IPS-15b (cell line): ENCODE measurements at regions not wholly inside any gene's neighbourhood (a gene's known extent, or its start where the extent isn't known, plus 50 kb on each side); places are given as distances from the start of the nearest gene placed in this dataset.

Experiments used
- H3K27me3 ChIP-seq: one replicate; pipeline ENCODE4 v1.6.1; 2013; ENCODE audit warnings: low read length; ENCODE audit not compliant: control insufficient read depth, insufficient read depth
- H3K36me3 ChIP-seq: one replicate; pipeline ENCODE4 v1.6.1; 2013; ENCODE audit warnings: low read length; ENCODE audit not compliant: control insufficient read depth, insufficient read depth
- H3K4me1 ChIP-seq: one replicate; pipeline ENCODE4 v1.6.1; 2013; ENCODE audit warnings: mild to moderate bottlenecking, low read length; ENCODE audit not compliant: control insufficient read depth, insufficient read depth
- H3K4me3 ChIP-seq: one replicate; pipeline ENCODE4 v1.5.1; 2013; ENCODE audit warnings: low read depth, low read length
- H3K9ac ChIP-seq: one replicate; pipeline ENCODE4 v1.6.1; 2013; ENCODE audit warnings: low read depth, mild to moderate bottlenecking, low read length
- H3K9me3 ChIP-seq: one replicate; pipeline ENCODE4 v1.6.1; 2013; ENCODE audit warnings: mild to moderate bottlenecking, low read length; ENCODE audit not compliant: control insufficient read depth, insufficient read depth

DNA sequence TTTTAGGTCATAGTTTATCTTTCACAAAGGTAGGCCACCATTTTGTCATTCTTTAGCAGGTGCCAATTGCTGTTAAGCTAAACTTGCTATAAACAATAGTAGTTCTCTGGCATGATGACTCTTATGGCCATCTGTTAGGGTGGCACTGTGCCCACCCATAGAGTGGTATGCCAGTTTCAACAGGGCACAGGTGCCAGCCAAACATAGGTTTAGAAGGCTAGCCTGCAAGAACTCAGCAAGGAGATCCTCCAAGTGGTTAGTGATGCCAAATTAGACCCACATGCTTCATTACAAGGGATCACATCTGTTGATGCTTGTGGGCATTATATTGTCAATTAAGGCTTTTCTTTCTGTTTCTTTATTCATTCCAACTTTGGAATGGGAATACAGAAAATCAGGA lies 204.5 kb downstream of the FMR1NB start:
- H3K4me1 ChIP-seq = no peaks in the 10 kb centered on the region
- no peaks in the 10 kb centered on the region for H3K9me3 ChIP-seq
- no peaks in the 10 kb centered on the region for H3K27me3 ChIP-seq
- no peaks in the 10 kb centered on the region for H3K36me3 ChIP-seq
- H3K4me3 ChIP-seq = no peak overlapping the region
- no peak overlapping the region for H3K9ac ChIP-seq

DNA sequence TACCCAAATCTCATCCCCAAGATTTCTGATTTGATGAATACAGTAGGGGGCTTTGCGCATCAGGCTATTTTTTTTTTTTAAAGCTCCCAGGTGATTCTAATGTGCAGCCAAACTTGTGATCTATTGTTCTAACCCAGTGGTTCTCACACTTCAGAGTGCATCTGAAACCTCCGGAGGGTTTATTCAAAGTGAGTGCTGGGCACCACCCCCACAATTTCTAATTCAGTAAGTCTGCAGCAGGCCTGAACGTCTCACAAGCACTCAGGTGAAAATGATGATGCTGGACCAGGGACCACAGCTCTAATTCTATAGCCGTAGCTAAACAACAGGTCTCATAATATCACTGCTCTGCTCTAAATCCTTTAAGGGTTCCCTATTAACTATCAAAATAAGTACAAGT lies 211.4 kb downstream of the FMR1NB start:
- no peaks in the 10 kb centered on the region for H3K36me3 ChIP-seq
- no peaks in the 10 kb centered on the region for H3K27me3 ChIP-seq
- H3K9me3 ChIP-seq = peaks cover 3% of the 10 kb centered on the region
- H3K4me1 ChIP-seq = no peaks in the 10 kb centered on the region
- H3K4me3 ChIP-seq = no peak overlapping the region
- no peak overlapping the region for H3K9ac ChIP-seq

DNA sequence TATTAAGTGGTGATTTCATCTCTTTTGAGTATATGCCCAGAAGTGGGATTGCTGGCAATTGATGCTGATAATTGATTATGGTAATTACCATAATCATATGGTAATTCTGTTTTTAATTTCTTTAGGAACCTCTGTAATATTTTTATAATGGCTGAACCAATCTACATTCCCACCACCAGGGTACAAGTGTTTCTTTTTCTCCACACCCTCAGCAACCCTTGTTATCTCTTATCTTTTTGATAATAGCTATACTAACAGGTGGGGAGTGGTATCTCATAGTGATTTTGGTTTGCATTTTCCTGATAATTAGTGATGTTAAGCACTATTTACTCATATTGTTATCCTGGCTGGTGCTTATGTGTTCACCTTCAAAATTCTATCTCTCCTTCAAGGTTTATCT lies 212.6 kb downstream of the FMR1NB start:
- H3K27me3 ChIP-seq = no peaks in the 10 kb centered on the region
- no peak overlapping the region for H3K9ac ChIP-seq
- no peak overlapping the region for H3K4me3 ChIP-seq

DNA sequence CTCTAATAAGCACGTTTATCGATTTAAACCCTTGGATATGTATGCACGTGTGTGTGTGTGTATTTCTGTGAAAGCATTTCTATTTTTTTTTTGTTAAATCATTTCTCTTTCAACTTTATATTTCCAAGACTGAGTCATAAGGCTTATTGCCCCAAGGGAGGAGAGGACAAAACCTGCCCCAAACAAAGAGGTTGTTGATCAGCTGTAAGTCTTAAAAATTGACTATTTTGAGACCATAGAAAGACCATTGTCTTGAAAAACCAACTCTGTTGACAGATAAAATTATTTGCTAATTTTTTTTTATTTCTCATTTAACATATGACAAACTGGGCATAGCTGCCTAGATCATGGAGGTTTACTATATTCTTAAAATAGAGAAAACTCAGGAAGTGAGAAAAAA lies 222.4 kb downstream of the FMR1NB start:
- Histone ChIP-seq H3K9me3 (peaks cover 6% of the 10 kb centered on the region), H3K9ac (no peak overlapping the region), H3K27me3 (no peaks in the 10 kb centered on the region), H3K4me3 (no peak overlapping the region), H3K36me3 (no peaks in the 10 kb centered on the region), H3K4me1 (no peaks in the 10 kb centered on the region)

More for the DNA sequence above, 212.6 kb downstream of the FMR1NB start:
- Histone ChIP-seq H3K9me3 (peaks cover 3% of the 10 kb centered on the region), H3K36me3 (no peaks in the 10 kb centered on the region), H3K4me1 (no peaks in the 10 kb centered on the region)

DNA sequence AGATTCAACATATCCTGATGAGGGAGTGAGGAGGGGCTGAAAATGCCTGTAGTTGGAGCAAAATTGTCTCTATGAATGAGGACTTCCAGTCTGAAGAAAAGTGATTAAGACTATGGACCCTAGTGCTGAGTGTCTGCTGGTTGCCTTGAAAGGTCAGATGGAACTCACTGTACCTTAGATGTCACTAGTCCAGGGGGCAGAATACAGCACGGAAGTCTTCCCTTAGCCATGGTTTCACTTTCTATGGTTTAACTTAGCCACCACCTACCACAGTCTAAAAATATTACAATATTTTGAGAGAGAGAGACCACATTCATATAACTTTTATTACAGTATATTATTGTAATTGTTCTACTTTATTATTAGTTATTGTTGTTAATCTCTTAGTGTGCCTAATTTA lies 223.1 kb downstream of the FMR1NB start:
- Histone ChIP-seq H3K9ac (no peak overlapping the region), H3K27me3 (no peaks in the 10 kb centered on the region)

DNA sequence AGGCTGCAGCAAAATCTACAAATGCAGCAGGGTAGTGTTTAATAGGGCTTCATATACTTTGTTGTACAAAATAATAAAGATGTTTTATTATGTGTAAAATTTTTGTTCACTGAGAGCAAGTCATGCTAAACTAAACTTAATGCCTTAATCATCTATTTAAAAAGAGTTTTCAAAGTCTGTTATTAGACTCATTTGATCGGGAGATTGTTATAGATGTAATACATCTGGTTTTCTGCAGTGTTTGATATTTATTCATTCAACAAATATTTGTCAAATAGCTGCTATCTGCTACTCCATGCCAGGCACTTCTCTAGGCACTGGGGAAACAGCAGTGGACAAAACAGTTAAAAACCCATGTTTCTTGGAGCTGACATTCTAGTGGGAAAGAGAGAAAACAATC lies 233.6 kb downstream of the FMR1NB start:
- no peaks in the 10 kb centered on the region for H3K36me3 ChIP-seq
- H3K9ac ChIP-seq = no peak overlapping the region
- no peaks in the 10 kb centered on the region for H3K4me1 ChIP-seq
- peaks cover 5% of the 10 kb centered on the region for H3K9me3 ChIP-seq
- no peak overlapping the region for H3K4me3 ChIP-seq
- H3K27me3 ChIP-seq = no peaks in the 10 kb centered on the region

More for the DNA sequence above, 223.1 kb downstream of the FMR1NB start:
- H3K4me1 ChIP-seq = no peaks in the 10 kb centered on the region
- H3K9me3 ChIP-seq = peaks cover 6% of the 10 kb centered on the region
- H3K4me3 ChIP-seq = no peak overlapping the region
- H3K36me3 ChIP-seq = no peaks in the 10 kb centered on the region

DNA sequence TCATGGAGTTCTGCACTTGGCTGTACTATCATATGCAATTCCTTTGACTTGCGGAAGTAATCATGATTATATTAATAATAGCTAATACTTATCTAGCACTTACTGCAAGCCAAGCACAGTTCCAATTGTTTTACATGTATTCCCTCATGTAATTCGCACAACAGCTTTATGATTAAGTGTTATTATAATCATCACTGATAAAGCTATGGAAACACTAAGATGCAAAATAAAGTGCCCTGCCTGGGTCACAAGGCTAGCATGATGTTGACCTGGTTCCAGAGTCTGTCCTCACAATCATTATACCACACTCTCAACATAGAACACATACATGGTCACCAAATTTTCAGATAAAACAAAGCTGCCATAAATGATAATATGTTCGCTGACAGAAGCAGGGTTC lies 234.6 kb downstream of the FMR1NB start:
- H3K36me3 ChIP-seq = no peaks in the 10 kb centered on the region
- no peaks in the 10 kb centered on the region for H3K4me1 ChIP-seq
- no peaks in the 10 kb centered on the region for H3K27me3 ChIP-seq
- no peaks in the 10 kb centered on the region for H3K9me3 ChIP-seq
- H3K4me3 ChIP-seq = no peak overlapping the region
- no peak overlapping the region for H3K9ac ChIP-seq

DNA sequence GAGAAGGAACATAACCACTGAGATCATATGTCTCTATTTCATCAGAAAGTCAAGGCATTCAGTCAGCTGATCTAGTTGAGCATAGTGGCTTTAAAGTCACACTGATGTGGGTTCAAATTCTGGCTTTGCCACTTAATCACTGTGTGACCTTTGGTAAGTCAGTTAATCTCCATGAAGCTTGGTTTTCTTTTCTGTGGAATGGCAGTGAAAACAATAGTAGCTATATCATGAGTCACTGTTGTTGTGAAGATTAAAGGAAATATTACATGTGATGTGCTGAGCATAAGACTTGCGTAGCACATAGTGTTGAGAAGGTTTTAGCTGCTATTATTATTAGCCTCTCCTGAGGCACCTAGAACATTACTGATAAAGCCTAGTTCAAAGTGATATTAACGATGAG lies 242.2 kb downstream of the FMR1NB start:
- Histone ChIP-seq H3K9me3 (peaks cover 6% of the 10 kb centered on the region), H3K9ac (no peak overlapping the region), H3K4me3 (no peak overlapping the region)

DNA sequence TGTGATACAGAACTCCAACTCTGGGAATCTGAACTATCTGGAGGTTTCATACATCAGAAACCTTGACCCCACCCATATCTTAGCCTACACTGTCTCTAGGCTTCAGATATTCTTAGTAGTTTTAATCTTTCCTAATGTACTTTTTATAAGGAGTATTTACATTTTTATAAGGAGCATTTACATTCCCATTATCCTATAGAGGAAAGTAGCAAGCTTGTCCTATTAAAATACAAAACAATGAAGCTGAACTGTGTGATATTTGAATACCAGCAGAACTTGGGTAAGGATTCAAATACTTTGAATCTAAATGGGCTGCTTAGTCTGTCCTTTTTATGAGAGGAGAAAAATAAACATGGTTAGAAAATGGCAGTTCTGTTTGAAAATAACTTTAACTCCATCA lies 247.4 kb downstream of the FMR1NB start:
- H3K9ac ChIP-seq = no peak overlapping the region
- peaks cover 12% of the 10 kb centered on the region for H3K9me3 ChIP-seq

More for the DNA sequence above, 242.2 kb downstream of the FMR1NB start:
- Histone ChIP-seq H3K27me3 (no peaks in the 10 kb centered on the region), H3K4me1 (no peaks in the 10 kb centered on the region), H3K36me3 (no peaks in the 10 kb centered on the region)

DNA sequence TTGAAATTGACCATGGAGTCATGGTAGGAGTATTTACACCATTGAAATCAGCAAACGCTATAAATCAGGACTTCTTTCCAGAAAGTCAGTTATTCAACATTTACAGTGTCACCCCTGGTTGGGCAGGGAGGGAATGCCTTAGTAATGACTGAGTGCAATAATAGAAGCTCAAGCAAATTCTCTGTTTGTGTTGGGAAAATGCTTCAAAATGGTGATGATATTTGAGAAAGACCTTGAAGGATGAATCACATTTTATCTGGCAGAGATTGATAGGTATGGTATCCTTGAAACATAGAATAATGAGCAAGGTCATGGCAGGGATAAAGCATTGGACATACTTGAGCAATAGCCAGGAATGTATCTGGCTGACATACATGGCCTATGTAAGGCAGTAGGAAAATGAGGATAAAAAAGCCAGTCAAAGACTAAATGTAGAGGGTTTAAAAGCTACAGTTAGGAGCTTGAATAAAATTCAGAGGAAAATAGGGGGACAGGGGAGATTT lies 248.7 kb downstream of the FMR1NB start:
- H3K4me3 ChIP-seq = no peak overlapping the region
- no peaks in the 10 kb centered on the region for H3K36me3 ChIP-seq
- no peak overlapping the region for H3K9ac ChIP-seq
- no peaks in the 10 kb centered on the region for H3K27me3 ChIP-seq
- peaks cover 12% of the 10 kb centered on the region for H3K9me3 ChIP-seq
- H3K4me1 ChIP-seq = no peaks in the 10 kb centered on the region

More for the DNA sequence above, 247.4 kb downstream of the FMR1NB start:
- no peaks in the 10 kb centered on the region for H3K27me3 ChIP-seq
- no peak overlapping the region for H3K4me3 ChIP-seq
- no peaks in the 10 kb centered on the region for H3K36me3 ChIP-seq
- no peaks in the 10 kb centered on the region for H3K4me1 ChIP-seq

DNA sequence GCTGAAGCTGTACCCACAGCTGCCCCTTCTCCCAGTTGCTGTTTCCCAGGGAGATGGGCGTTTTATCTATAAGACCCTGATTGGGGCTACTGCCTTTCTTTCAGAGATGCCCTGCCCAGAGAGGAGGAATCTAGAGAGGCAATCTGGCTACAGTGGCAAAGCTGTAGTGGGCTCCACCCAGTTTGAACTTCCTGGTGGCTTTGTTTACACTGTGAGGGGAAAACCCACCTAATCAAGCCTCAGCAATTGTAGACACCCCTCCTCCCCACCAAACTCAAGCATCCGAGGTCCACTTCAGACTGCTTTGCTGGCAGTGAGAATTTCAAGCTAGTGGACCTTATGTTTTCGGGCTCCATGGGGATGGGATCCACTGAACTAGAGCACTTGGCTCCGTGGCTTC lies 240.4 kb upstream of the AFF2 start:
- no peaks in the 10 kb centered on the region for H3K36me3 ChIP-seq
- no peaks in the 10 kb centered on the region for H3K9me3 ChIP-seq
- H3K4me3 ChIP-seq = no peak overlapping the region
- no peak overlapping the region for H3K9ac ChIP-seq
- H3K27me3 ChIP-seq = no peaks in the 10 kb centered on the region
- H3K4me1 ChIP-seq = no peaks in the 10 kb centered on the region

DNA sequence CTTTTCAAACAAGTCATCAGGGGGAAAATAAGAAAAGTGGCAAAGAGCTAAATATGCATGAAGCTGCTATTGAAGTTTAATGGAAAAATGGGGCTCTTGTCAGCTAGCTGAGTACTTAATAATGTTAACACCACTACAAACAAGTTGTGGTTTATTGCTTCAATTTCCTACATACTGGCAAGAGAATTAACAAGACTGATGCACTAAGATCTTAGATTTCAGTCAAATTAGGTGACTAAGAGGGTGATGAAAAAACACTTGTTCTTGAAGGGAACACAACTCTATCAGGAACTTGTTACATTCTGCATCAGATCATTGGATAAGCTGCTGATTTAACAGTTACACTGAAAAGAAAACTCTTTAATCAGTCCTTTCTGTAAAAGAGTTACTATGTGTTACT lies 234.6 kb upstream of the AFF2 start:
- Histone ChIP-seq H3K9ac (no peak overlapping the region), H3K4me1 (no peaks in the 10 kb centered on the region), H3K27me3 (no peaks in the 10 kb centered on the region), H3K9me3 (peaks cover 2% of the 10 kb centered on the region), H3K4me3 (no peak overlapping the region), H3K36me3 (no peaks in the 10 kb centered on the region)
